GM18511 (cell line): ENCODE measurements at regions not wholly inside any gene's neighbourhood (a gene's known extent, or its start where the extent isn't known, plus 50 kb on each side); places are given as distances from the start of the nearest gene placed in this dataset.
"Not testable (repeated sequence)": the region's sequence is repeated elsewhere in the genome, so short reads cannot be mapped to it uniquely, and the experiment has no call there.

Source experiments
- ATAC-seq: cut with Tn5 transposase; IDR thresholded peaks from one replicate; pipeline ENCODE4 v1.9.1; 2021; ENCODE audit warnings: mild to moderate bottlenecking, moderate library complexity; ENCODE audit not compliant: unreplicated experiment

- no peak for ATAC-seq
These were observed 124.5 kb downstream of the EFNB1 start for GRCh38 chrX:68953331-68953730.

DNA sequence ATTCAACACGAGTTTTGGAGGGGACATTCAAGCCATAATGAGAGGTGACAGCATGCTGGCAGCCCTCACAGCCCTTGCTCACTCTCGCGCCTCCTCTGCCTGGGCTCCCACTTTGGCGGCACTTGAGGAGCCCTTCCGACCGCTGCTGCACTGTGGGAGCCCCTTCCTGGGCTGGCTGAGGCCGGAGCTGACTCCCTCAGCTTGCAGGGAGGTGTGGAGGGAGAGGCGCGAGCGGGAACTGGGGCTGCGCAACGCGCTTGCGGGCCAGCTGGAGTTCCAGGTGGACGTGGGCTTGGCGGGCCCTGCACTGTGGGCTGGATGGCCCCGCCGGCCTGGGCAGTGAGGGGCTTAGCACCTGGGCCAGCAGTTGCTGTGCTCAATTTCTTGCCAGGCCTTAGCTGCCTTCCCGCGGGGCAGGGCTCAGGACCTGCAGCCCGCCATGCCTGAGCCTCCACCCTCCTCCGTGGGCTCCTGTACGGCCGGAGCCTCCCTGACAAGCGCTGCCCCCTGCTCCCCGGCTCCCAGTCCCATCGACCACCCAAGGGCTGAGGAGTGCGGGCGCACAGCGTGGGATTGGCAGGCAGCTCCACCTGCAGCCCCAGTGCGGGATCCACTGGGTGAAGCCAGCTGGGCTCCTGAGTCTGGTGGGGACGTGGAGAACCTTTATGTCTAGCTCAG lies 123.3 kb downstream of the EFNB1 start:
- ATAC-seq, result not testable (repeated sequence)

DNA sequence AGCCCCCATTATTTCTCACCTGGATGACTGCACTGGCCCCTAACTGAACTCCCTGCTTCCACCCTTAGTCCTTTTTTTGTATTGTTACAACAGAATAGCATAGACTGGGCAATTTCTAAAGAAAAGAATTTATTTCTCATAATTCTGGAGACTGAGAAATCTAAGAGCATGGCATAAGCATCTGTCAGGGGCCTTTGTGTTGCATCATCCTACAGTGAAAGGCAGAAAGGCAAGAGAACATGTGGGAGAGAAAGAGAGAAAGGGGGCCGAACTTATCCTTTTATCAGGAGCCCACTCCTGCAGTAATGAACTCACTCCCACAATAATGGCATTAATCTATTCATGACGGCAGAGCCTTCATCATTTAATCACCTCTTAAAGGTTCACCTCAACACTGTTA lies 122.1 kb downstream of the EFNB1 start:
- ATAC-seq, result no peak

DNA sequence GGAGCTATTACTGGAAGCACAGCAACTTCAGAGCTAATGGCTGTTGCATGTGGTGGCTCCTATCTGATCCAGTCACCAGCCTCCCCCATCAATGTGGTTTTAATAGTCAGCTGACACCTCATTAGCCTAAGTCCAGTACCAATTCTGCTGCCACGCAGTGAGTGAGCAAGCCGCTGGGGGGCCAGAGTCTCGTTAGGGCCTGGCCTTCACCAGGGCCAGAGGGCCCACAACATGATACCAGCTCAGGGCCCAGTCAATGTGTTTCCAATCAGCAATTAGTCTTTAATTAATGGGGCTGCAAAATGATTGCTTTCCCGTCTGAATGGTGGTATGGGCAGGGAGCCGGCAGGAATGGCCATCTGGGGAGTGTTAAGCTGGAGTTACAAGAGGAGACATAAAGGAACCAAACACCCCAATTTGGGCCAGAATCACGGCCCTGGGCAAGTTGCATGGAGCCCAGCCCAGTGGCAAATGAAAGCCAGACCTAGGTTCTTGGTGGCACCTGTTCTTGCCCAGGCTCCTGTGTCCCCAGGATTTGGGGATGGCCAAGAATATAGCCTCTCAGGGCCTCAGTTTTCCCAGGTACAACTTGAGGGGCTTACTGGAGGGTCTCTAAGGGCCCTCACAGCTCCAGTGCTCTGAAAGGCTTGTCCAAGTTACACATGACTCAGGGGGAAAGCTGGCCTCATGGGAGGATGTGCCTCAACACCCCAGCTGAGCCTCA lies 119.2 kb downstream of the EFNB1 start:
- no peak for ATAC-seq

DNA sequence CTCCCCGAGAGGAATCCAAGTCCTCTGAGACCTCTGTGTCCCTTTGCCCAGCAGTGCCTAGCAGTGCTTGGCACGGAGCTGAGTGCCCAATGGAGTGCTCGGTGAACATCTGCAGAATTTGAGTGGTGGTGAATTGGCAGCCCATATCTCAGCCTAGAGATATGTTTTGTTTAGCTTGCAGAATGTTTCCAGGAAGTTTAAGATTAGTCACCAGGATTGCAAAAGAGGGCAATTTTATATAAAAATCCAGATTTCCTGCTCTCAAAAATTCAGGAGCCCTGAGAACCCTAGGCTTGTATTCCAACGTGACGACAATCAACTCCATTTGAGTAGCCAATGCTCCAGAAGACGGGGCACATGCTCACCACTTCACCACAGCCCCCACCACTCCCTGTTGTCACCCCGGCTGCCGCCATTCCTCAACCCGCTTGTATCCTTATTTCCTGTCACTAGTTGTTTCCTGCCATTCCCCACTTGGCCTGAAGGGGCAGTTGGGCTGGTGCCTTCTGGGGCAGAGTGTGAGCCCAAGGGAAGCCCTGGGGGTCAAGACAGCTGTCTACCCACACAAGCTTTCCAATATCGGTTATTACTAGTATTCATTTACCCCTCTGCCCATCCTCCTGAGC lies 116.9 kb downstream of the EFNB1 start:
- ATAC-seq, result no peak

GRCh38 chrX:68945081-68945602 lies 116.3 kb downstream of the EFNB1 start:
- ATAC-seq, result no peak

DNA sequence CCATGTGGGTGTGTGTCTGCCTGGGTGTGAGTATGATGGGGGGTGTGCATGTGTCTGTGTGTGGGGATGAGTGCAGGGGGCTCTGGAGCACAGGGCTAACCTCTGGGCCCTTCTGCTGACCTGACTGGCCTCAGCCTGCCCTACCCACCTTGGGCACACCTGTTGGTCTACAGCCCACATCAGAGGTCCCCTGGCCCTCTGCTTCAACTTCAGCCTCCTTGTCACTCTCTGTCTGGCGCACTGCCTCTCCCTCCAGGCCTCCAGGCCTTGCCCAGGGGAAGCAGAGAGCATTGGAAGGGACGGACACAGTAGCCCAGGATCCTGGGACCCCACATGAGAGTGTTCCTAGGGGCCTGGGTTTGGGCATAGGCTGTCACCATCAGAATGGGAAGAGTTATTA lies 115.4 kb downstream of the EFNB1 start:
- no peak for ATAC-seq

- ATAC-seq, result no peak
These were observed 114.0 kb downstream of the EFNB1 start for GRCh38 chrX:68942840-68943239.

- ATAC-seq, result no peak
These were observed 113.3 kb downstream of the EFNB1 start for GRCh38 chrX:68942104-68942503.

DNA sequence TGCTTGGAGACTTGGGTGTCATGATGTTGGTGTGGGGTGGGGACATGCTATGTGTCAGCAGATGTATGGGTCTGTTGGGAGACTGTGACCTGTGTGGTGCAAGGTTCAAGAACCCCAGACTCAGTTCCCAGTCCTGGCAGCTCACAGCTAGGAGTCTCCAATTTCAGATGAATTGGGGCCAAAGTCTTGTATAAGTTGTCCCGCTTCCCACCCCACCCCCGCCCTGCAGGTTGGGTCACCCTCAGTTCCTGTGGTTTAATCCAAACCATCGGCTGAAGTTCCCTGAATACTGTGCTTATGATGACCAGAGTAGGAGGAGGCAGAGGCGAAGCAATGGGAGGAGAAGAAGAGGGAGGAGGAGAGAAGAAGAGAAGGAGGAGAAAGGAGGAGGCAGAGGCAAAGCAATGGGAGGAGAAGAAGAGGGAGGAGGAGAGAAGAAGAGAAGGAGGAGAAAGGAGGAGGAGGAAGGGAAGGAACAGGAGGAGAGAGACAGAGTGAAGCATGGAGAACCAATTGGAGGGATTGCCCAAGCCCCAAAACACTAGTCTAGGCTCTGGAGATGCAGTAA lies 112.6 kb downstream of the EFNB1 start:
- no peak for ATAC-seq

GRCh38 chrX:68940601-68941000 lies 111.8 kb downstream of the EFNB1 start:
- no peak for ATAC-seq

DNA sequence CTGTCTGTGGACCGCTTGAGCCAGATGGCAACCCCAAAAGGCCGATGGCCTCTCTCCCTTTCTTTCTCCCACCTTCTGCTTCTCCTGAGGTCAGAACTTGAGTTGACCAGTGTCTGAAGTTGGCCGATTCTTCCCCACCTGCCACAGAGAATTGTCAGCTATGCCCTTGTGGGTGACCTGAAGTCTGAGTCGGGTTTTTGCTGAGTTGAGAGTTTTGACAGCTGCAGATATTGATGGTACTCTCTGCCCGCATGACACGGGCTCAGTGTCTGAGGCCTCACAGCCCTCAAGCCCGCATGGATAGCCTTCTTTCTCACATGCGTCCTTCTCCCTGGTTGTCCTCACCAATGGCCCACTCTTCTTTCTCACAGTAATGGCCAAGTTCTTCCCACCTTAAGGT lies 111.0 kb downstream of the EFNB1 start:
- ATAC-seq, result no peak

DNA sequence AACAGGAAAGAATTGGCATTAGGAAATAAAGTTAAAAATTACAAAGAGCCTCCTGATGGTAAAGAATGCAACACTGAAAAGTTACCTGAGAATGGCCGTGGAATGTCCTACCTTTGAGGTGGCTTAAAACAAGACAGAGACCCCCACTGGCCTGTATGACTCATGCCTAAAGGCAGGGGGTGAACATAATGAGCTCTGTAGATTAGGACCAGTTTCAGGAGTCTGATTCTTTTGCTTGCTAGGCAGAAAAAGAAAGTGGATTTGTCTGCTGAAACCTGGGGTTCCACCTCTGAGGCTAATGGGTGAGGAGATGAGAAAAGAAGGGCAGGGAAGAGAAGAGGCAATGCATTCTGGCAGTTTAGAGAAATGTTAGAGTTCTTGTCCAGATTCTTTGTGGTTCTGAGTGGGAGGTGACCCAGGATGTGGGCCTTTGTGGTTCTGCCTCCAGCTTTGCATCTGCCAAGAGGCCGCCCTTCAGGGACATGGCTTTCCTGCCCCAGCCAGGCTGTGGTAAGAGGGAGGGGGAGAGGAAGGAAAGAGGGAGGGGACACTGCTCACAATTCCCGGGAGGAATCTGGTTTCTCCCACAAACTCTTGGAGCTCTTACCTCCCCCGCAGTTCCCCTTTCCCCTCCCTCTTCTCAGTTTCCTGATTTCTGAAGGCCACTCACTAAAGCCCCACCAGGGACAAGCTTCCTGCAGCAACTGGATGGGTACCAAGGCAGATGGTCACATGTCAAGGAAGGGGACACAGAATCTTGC lies 109.6 kb downstream of the EFNB1 start:
- ATAC-seq, result no peak

- no peak for ATAC-seq
These were observed 108.8 kb downstream of the EFNB1 start for GRCh38 chrX:68937581-68937980.

- no peak for ATAC-seq
These were observed 107.8 kb downstream of the EFNB1 start for GRCh38 chrX:68936608-68937007.

- ATAC-seq, result no peak
These were observed 107.3 kb downstream of the EFNB1 start for GRCh38 chrX:68936126-68936525.

DNA sequence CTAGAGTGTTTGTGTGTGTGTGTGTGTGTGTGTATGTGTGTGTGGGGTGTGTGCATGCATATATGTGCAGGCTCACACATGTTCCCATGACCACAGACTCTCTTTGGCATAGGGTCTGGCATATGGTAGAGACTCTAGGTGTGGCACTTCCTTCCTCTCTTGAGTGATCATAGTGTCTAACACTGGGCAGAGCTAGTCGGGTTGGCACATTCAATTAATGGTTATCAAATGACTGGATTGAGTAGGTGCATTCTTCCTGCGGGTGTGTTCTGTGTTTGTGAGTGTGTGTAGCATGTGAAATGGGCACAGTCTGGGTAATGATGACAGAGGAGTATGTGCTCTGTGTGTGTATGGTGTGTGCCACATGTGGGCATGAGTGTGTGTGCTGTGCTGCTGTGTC lies 106.5 kb downstream of the EFNB1 start:
- no peak for ATAC-seq

- no peak for ATAC-seq
These were observed 106.1 kb downstream of the EFNB1 start for GRCh38 chrX:68934922-68935321.

DNA sequence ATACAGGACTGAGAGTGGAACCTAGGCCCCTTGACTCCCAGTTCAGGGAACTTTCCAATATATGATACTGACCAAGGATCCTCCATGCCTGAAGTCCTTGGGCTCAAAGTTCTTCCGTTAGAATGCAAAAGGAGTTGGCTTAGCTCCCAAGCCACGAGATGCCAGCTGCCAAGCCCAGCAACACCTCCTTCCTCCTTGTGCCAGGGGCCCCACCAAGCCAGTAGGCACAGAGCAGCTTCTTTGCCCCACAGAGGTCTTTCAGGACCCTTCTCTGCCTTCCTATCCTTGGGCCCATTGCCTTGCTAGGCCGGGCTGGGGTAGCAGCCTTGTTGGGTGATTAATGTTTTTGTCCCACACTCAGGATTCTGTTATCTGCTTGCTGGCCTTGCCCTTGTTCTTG lies 105.6 kb downstream of the EFNB1 start:
- ATAC-seq, result no peak

GRCh38 chrX:68932611-68933010 lies 103.8 kb downstream of the EFNB1 start:
- no peak for ATAC-seq

DNA sequence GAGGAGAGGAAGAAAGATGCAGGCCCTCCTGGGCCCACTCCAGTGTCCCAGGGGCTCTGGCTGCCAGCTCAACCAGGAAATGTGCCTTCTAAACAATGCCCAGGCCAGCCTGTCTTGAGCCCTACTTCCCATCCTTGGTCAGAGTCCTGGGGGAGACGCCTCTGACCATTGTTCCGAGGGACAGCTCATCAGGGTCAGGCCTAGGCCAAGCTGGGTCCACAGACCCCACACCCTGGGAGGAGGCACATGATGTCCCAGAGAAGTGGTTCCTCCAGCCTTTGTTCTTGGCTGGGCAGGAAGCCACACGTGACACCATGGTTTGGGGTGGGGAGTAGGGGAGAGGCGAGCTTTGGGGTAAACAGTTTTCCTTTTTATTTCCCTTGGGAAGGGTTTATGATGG lies 102.5 kb downstream of the EFNB1 start:
- ATAC-seq, result no peak
